ENCODE measurements at regions not wholly inside any gene's neighbourhood (a gene's known extent, or its start where the extent isn't known, plus 50 kb on each side); places are given as distances from the start of the nearest gene placed in this dataset.
A peak's percentile ranks its signal among the peaks of the same experiment; 100 is the strongest.
"Not testable (repeated sequence)": the region's sequence is repeated elsewhere in the genome, so short reads cannot be mapped to it uniquely, and the experiment has no call there.

DNA sequence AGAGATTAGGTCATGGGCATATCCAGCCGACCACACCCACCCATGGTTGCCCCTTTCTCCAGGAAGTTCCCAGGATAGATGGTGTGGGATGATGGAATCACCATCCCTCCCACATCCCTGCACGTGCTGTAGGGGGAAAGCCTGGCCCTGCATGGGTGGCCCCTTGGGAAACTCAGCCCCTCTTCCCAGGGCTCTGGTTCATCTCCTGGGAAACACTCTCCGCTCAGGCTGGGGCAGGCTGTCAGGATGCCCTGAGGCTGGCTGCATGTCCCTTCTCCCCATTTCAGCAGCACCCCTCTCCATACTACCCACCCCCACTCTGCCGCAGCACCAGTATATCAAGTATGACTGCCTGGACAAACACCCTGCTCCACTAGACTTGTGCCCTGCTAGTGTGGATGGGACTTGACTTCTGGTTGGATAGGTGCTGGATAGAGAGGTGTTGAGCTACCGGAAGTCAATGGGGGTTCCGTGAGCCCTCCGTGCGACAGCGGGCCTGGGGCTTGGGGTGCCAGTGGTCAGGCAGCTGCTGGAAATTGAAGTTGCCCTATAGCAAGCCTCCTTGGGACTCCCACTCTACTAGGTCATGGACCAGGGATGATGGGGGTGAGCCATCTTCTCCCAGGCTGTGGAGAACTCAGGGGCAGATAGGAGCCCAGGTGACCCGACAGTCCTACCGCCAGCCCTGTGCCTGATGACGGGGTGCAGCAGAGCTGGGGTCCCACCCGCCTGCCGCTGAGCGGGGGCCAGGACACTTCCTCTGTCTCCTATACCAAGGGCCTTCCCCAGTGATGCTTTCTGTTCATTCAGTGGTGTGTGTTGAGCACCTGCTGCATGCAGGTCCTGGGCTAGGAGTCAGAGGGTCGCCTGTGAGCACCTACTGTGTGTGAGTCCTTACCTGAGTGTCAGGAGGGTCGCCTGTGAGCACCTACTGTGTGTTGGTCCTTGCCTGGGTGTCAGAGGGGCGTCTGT is 69.4 kb upstream of the COL5A1 start:
- DNase-seq: peak in 1 of 2 donors; percentile 10
- H3K36me3 ChIP-seq (ENCODE audit: control insufficient read depth, insufficient read depth, low read length): no peaks in the 10 kb centered on the region
- H3K4me3 Mint-ChIP-seq: no peak overlapping the region
- H3K4me3 ChIP-seq (ENCODE audit: low read length): no peak overlapping the region
- no peaks in the 10 kb centered on the region for H3K27me3 ChIP-seq (ENCODE audit: control insufficient read depth, insufficient read depth, low read length)
- H3K36me3 Mint-ChIP-seq: no peaks in the 10 kb centered on the region
- intact Hi-C loops (cut with micrococcal nuclease): no loop called here
- no peaks in the 10 kb centered on the region for H3K9me3 ChIP-seq (ENCODE audit: control insufficient read depth, insufficient read depth, low read length)
- peaks cover 4 to 10% of the 10 kb centered on the region in 2 donors for H3K27me3 Mint-ChIP-seq (ENCODE audit: low read depth in 2 of 2)
- peak overlapping the region in 1 of 2 donors; percentile 69 for H3K27ac Mint-ChIP-seq
- WGBS (ENCODE audit: insufficient coverage): 91% methylated on average over 16 of the region's 18 CpGs
- no peak overlapping the region for H3K27ac ChIP-seq (ENCODE audit: low read length)
- TF ChIP-seq, protein P1, sequence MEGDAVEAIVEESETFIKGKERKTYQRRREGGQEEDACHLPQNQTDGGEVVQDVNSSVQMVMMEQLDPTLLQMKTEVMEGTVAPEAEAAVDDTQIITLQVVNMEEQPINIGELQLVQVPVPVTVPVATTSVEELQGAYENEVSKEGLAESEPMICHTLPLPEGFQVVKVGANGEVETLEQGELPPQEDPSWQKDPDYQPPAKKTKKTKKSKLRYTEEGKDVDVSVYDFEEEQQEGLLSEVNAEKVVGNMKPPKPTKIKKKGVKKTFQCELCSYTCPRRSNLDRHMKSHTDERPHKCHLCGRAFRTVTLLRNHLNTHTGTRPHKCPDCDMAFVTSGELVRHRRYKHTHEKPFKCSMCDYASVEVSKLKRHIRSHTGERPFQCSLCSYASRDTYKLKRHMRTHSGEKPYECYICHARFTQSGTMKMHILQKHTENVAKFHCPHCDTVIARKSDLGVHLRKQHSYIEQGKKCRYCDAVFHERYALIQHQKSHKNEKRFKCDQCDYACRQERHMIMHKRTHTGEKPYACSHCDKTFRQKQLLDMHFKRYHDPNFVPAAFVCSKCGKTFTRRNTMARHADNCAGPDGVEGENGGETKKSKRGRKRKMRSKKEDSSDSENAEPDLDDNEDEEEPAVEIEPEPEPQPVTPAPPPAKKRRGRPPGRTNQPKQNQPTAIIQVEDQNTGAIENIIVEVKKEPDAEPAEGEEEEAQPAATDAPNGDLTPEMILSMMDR (IDR thresholded peaks at IDR 0.05): no peak
- no peaks in the 10 kb centered on the region for H3K9me3 Mint-ChIP-seq
- no peaks in the 10 kb centered on the region for H3K4me1 ChIP-seq (ENCODE audit: control insufficient read depth, insufficient read depth, low read length)
- no peaks in the 10 kb centered on the region for H3K4me1 Mint-ChIP-seq
- no peak for ATAC-seq

DNA sequence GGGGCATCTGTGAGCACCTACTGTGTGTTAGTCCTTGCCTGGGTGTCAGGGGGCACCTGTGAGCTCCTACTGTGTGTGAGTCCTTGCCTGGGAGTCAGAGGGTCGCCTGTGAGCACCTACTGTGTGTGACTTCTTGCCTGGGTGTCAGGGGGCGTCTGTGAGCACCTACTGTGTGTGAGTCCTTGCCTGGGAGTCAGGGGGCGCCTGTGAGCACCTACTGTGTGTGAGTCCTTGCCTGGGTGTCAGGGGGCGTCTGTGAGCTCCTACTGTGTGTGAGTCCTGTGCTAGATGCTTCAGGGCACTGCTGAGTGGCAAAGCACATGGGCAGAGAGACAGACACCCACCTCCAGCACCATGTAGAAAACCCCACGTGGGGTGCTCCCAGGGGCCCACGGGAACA is 66.9 kb upstream of the COL5A1 start:
- WGBS (ENCODE audit: insufficient coverage): 76% methylated on average over 6 of the region's 6 CpGs
- intact Hi-C loops (cut with micrococcal nuclease): not testable (repeated sequence)

DNA sequence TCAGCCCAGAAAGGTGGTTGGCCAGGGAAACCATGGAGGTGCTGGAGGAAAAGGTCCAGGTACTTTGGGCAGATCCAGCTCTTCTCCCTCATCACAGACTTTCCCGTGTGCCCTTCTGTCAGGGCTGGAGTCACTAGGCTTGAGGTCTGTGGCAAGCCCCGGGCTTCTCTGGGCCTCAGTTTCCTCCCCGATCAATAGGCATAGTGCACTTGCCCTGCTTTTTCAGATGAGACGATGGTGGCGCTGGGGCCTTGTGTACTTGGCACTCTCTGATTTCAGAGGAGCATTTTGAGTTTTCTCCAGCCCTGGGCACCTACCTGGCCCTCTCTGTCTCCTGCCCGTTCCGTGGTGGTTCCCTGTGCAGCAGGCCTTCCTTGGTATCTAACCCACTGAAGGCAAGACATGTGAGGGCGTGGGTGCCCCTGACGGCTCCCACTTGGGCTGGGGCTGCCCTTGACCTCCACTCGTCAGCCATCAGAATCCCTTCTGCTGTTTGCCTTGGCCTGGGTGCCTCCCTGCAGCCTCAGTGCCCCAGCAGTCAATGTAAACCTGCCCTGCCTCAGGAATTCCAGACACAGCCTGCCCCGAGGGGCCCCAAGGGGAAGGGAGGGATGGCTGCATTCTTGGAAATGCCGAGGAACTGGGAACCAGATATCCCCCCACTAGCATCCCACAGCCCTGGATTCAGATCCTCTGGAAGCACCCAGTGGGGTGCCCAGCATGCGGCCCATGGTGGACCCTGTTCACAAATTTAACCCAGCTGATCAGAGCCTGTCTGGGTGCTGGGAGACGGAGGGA is 66.3 kb upstream of the COL5A1 start:
- TF ChIP-seq, protein P1 (IDR thresholded peaks at IDR 0.05): no peak
- ATAC-seq (no peak), DNase-seq (peak in 1 of 2 donors; percentile 6)
- no peak overlapping the region for H3K4me3 ChIP-seq (ENCODE audit: low read length)
- no peaks in the 10 kb centered on the region for H3K36me3 ChIP-seq (ENCODE audit: control insufficient read depth, insufficient read depth, low read length)
- Mint-ChIP-seq H3K4me1 (no peaks in the 10 kb centered on the region), H3K36me3 (no peaks in the 10 kb centered on the region), H3K9me3 (no peaks in the 10 kb centered on the region), H3K27me3 (ENCODE audit: low read depth in 2 of 2) (peaks cover 20 to 36% of the 10 kb centered on the region in 2 donors), H3K4me3 (no peak overlapping the region), H3K27ac (no peak overlapping the region)
- no peak overlapping the region for H3K27ac ChIP-seq (ENCODE audit: low read length)
- no peaks in the 10 kb centered on the region for H3K4me1 ChIP-seq (ENCODE audit: control insufficient read depth, insufficient read depth, low read length)
- no peaks in the 10 kb centered on the region for H3K9me3 ChIP-seq (ENCODE audit: control insufficient read depth, insufficient read depth, low read length)
- WGBS (ENCODE audit: insufficient coverage): 88% methylated on average over 14 of the region's 14 CpGs
- peaks cover 2% of the 10 kb centered on the region for H3K27me3 ChIP-seq (ENCODE audit: control insufficient read depth, insufficient read depth, low read length)
- intact Hi-C loops (cut with micrococcal nuclease): no loop called here

More for the DNA sequence above, 66.9 kb upstream of the COL5A1 start:
- not testable (repeated sequence) for H3K27ac Mint-ChIP-seq; ATAC-seq; H3K27me3 ChIP-seq (ENCODE audit: control insufficient read depth, insufficient read depth, low read length); H3K4me3 ChIP-seq (ENCODE audit: low read length); H3K4me1 Mint-ChIP-seq; H3K36me3 Mint-ChIP-seq; H3K4me1 ChIP-seq (ENCODE audit: control insufficient read depth, insufficient read depth, low read length); H3K9me3 ChIP-seq (ENCODE audit: control insufficient read depth, insufficient read depth, low read length); H3K36me3 ChIP-seq (ENCODE audit: control insufficient read depth, insufficient read depth, low read length); H3K4me3 Mint-ChIP-seq; H3K9me3 Mint-ChIP-seq; DNase-seq; H3K27ac ChIP-seq (ENCODE audit: low read length)
- peaks cover 19 to 32% of the 10 kb centered on the region in 2 donors for H3K27me3 Mint-ChIP-seq (ENCODE audit: low read depth in 2 of 2)

DNA sequence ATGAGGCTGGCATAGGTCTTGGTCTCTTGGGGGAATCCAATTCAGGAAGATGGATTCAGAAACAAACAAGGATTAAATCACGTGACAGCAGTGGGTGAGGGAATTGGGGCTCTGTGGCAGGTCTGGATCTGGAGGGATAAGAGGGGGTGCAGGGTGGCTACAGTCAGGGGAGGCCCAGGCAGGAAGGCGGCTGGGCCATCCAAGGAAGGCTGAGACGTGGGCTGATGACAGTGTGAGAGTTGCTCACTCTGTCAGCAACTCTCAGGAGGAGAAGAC is 65.8 kb upstream of the COL5A1 start:
- DNase-seq (peak in 1 of 2 donors; percentile 8), ATAC-seq (no peak)
- TF ChIP-seq, protein P1 (IDR thresholded peaks at IDR 0.05): no peak
- Histone ChIP-seq H3K4me1 (ENCODE audit: control insufficient read depth, insufficient read depth, low read length) (no peaks in the 10 kb centered on the region), H3K27me3 (ENCODE audit: control insufficient read depth, insufficient read depth, low read length) (peaks cover 2% of the 10 kb centered on the region), H3K36me3 (ENCODE audit: control insufficient read depth, insufficient read depth, low read length) (no peaks in the 10 kb centered on the region), H3K27ac (ENCODE audit: low read length) (no peak overlapping the region), H3K4me3 (ENCODE audit: low read length) (no peak overlapping the region), H3K9me3 (ENCODE audit: control insufficient read depth, insufficient read depth, low read length) (no peaks in the 10 kb centered on the region)
- Mint-ChIP-seq H3K4me3 (no peak overlapping the region), H3K27me3 (ENCODE audit: low read depth in 2 of 2) (peaks cover 21 to 42% of the 10 kb centered on the region in 2 donors), H3K27ac (no peak overlapping the region), H3K9me3 (no peaks in the 10 kb centered on the region), H3K4me1 (no peaks in the 10 kb centered on the region), H3K36me3 (no peaks in the 10 kb centered on the region)
- 74% methylated on average over 3 of the region's 3 CpGs for WGBS (ENCODE audit: insufficient coverage)
- intact Hi-C loops (cut with micrococcal nuclease): no loop called here

Data from natural killer cell (primary cell).